SK-N-SH (cell line): ENCODE measurements at regions not wholly inside any gene's neighbourhood (a gene's known extent, or its start where the extent isn't known, plus 50 kb on each side); places are given as distances from the start of the nearest gene placed in this dataset.

Experiments
- SMC3 ChIP-seq: IDR thresholded peaks from 2 replicates; pipeline ENCODE4 v1.6.1; 2012; ENCODE audit warnings: low read depth, low read length, improper control_type of control experiment
- TAF1 ChIP-seq: IDR thresholded peaks from 2 replicates; pipeline ENCODE4 v1.6.1; 2012; ENCODE audit warnings: low read depth, mild to moderate bottlenecking, low read length, moderate library complexity, borderline replicate concordance
- TF ChIP-seq, protein P1 (sequence below): IDR thresholded peaks from 2 replicates; pipeline ENCODE4 v1.4.0; 2012; ENCODE audit warnings: low read depth

DNA sequence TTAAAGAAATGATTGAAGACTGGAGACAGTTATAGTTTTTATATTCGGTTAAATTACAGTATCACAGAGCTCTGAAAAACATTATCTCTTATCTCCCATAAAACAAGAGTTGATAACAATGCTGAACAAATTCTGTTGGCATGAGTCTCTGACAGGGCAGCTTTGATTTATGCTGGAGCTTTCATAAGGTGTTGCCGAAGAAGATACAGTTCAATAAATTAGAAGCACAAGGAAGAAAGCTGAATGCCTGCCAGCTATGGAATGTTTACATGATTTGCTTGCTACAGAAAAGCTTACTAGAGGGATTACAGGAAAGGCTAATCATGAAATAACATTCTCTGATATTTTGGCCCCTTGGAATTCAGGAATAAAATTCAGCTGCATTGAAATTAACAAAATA, 431.9 kb upstream of the GJE1 start:
- TF ChIP-seq SMC3 (no peak), TAF1 (no peak)
- TF ChIP-seq, protein P1, sequence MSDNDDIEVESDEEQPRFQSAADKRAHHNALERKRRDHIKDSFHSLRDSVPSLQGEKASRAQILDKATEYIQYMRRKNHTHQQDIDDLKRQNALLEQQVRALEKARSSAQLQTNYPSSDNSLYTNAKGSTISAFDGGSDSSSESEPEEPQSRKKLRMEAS: no peak
